GM18858 (cell line): ENCODE measurements at regions not wholly inside any gene's neighbourhood (a gene's known extent, or its start where the extent isn't known, plus 50 kb on each side); places are given as distances from the start of the nearest gene placed in this dataset.
"Not testable (repeated sequence)": the region's sequence is repeated elsewhere in the genome, so short reads cannot be mapped to it uniquely, and the experiment has no call there.

ENCODE experiments used
- ATAC-seq: cut with Tn5 transposase; IDR thresholded peaks from one replicate; pipeline ENCODE4 v1.9.1; 2021; ENCODE audit not compliant: unreplicated experiment

DNA sequence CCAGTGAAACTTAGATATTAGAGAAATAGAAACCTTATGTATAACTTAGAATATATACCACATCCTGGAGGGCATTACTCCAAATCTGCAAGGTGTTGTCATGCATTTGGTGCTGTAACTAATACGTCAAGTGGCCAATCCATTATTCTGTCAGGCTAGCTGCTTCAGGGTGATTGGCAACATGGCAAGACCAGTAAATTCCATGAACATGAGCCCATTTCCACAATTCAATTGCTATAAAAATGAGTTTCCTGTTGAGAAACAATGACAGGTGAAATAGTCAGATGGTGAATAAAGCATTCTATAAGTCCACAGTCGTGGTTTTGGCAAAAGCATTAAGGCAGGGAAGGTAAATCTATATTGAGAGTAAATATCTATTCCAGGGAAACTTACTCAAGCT, 566.0 kb downstream of the ADGRL2 start:
- ATAC-seq = no peak

GRCh38 chr1:82359541-82359940, 558.8 kb downstream of the ADGRL2 start:
- not testable (repeated sequence) for ATAC-seq

DNA sequence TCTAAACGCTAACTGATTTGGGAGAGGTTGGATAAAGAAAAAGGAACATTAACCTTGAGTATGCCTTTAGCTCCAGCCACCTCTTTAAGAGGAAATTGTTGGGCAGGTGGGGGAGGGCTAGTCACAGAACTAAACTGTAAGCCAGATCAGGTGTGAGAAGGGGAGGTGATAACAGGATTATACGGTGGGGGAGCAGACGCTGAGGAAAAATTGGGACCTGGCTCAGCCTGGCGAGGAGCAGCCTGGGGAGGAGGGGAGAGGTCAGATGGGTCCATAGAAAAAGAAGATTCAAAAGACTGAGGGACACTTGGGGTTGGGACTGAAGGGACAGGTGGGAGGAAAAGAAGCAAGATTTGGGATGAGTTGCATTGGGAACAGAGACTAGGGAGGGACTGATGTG, 558.0 kb downstream of the ADGRL2 start:
- not testable (repeated sequence) for ATAC-seq

- not testable (repeated sequence) for ATAC-seq
Observed at GRCh38 chr1:82354546-82354945, 553.8 kb downstream of the ADGRL2 start.

DNA sequence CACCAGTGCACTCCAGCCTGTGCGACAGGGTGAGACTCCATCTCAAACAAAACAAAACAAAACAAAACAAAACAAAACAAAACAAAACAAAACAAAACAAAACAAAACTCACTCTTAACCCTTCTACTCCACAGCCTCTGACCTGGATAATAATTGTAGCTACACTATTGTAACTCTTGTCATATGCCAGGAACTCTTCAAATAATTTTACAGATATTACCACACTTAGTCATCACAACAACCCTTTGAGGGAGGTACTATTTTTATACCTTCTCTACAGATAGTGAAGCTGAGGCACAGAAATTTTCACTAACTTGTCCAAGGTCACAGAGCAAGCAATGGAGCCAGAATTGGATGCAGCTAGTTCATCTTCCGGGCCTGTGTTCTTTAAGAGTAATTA, 547.8 kb downstream of the ADGRL2 start:
- no peak for ATAC-seq

- ATAC-seq = no peak
Observed at GRCh38 chr1:82346141-82346540, 545.4 kb downstream of the ADGRL2 start.

DNA sequence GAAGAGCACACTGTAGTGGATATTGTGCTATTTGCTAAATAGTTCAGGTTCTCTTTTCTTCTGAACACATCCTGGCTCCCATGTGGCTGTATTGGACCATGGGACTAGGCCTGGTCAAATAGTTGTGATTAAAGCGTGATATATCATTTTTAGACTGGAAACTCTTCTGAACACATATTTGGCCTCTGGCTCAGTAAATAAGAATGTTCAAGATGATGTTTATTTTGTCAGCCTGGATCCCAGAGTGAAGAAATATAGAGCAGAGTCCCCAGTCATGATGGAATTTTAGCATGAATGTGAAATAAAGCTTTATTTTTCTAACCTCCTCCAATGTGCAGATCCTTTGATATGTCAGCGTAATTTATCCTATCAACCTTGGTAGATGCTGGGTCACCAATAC, 542.6 kb downstream of the ADGRL2 start:
- no peak for ATAC-seq

GRCh38 chr1:82337635-82338034, 536.9 kb downstream of the ADGRL2 start:
- peak; percentile 65 for ATAC-seq

GRCh38 chr1:82330330-82330729, 529.6 kb downstream of the ADGRL2 start:
- ATAC-seq = no peak

DNA sequence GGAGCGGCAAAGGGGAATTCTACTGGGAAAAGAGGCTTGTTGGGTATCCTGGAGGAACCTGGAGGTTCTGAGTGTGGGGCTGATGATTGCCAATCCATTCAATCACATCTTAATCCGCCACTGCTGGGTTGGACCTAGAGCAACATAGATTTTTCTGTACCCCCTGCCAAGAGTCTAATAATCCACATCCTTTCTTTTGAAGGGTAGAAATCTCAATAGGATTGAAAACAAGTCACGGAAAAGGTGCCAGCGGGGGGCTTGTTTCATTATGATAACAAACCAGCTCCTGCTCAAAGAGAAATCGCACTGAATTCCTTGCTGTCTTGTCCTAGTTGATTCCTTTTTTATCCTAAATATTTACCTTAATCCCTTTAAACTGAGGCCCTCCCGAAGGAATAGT, 528.5 kb downstream of the ADGRL2 start:
- ATAC-seq = no peak

DNA sequence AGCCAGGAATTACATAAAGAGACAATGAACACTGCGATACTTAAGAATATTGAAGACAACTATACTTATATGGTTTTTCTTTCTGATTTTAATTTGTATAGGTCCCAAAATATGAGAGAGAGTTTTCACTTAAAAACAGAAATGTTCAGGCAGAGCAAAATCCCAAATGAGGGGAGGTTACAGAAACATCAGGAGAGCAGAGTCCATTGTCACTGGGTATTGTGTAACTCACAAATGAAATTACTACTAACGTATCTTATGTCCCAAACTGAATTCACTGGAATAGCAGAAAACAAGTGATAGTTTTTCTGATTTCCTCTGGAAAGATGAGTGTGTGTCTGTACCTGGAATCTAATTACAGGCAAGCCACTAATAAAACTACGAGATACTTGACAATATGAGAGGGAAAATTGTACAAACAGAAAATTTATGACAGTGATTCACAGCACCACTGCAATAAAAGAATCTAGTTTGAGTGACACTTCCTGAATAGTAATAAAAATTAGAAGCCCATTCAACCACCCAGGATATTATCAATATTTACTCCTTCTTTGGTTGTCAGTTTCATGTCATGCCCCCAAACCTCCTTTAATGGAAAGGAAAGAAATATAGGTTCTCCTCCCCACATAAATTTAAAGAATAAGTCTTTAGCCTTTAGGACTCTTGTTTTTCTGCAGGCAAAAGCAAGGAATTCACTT, 522.6 kb downstream of the ADGRL2 start:
- ATAC-seq = no peak

DNA sequence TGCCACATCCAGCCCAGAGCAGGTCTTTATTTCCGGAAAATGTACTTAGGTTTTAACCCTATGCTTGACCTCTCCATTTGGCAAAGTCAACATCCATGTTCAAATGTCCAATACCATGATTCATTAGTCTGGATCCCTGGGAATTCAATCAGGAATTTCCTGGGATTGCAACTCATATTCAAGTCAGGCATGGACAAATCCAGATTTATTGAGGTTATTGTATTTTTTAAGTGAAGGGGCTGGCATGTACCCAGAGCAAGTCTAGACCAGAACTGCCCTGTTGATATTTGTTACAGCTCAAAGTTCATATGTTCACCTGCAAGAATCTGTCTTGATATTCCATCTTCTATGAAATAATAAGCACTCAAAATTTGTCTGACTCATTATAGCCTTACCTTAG, 521.1 kb downstream of the ADGRL2 start:
- ATAC-seq = no peak

GRCh38 chr1:82319546-82319945, 518.8 kb downstream of the ADGRL2 start:
- no peak for ATAC-seq

GRCh38 chr1:82318921-82319320, 518.2 kb downstream of the ADGRL2 start:
- no peak for ATAC-seq

DNA sequence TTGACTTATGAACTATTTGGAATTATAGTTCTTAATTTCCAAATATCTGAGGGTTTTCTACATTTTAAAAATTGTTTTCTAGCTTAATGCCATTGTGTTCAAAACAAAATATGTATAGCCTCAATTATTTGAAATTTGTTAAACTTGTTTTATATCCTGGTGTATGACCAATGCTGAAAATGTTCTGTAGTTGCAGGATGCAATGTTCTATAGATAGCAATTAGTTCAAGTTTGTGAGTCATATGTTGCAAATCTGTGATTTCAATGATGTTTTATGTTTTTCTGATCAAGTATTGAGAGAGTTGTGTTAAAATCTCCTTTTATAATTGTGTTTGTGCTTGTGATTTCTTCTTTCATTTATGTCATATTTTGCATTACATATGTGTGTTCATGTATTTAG, 517.5 kb downstream of the ADGRL2 start:
- ATAC-seq = no peak

DNA sequence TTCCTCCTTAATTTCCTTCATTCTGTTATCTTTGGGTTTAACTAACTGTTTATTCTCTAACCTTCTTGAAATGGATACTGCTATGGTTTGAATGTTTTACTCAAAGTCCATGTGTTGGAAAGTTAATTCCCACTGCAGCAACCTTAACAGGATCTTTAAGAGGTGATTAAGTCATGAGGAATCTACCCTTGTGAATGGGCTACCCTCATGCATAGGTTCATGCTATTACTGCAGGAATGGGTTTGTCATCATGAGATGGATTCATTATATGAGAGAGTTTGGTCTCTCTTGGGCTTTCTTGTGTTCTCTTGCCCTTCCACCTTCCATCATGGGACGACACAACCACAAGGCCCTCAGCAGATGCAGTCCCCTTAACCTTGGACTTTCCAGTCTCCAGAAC, 516.9 kb downstream of the ADGRL2 start:
- ATAC-seq = no peak

- no peak for ATAC-seq
Observed at GRCh38 chr1:82299656-82300055, 498.9 kb downstream of the ADGRL2 start.

GRCh38 chr1:82299056-82299455, 498.3 kb downstream of the ADGRL2 start:
- no peak for ATAC-seq

DNA sequence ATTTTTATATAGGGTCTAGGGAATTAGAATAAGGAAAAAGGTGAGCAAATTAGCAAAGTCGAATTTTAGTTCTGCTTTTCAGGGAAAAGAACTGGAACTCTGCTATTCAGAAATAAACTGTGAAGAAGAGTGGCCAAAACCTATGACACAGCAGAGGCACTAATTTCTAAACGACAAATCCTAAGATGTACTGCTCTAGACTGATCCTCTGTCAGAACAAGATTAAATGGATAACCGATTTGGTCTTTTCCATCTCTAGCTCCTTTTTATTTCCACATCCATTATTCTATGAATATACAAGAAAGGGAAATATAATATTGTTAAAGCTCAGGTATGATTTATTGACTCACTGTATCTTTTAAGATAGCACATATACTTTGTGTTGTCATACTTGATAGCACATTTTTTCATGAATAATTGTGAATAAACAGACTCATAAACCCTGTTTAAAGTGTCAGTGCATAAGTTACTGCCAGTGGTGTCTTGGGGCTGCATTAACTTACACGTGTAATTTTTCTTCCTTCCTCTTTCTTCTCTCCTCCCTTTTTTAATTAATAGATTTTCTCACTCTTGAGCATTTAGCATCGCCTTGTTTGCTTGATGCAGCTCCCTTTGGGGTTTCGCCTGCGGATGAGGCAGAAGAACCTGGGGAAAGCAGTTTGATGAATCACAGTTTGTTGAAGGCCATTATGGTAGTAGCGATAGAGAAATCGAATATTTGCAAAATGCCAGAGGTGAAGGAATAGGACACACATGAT, 496.6 kb downstream of the ADGRL2 start:
- no peak for ATAC-seq

DNA sequence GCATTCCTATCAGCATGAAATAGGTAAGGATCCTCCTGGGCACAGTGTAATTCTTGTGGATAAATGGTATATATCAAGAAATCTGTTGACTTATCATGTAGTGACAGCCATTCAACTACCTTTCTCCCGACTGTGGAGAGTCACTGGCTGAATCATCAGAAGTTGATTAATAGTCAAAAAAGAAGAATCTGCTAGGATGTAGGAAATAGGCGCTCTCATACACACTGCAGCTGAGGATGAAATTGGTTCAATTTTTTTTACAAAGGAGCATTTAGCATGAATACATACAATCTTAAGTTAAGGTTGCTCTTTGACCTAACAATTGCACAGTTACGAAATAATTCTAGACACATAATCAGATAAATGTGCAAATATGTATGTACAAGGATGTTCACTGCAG, 486.8 kb downstream of the ADGRL2 start:
- no peak for ATAC-seq

DNA sequence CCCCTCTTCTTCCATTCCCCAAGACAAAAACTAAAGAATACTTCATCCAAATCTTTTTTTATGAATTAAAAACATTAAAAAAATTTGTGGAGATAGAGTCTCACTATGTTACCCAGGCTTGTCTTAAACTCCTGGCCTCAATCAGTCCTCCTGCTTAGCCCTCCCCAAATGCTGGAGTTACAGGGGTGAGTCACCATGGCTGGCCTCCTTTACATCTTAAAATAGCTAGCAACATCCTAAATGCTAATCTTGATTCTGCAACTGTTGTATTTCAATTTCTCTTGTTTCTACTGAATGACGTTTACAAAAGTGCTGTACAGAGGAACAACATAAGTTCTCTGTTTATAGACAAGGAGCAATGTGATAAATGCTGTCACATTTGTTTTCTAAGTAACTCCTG, 483.5 kb downstream of the ADGRL2 start:
- ATAC-seq = no peak

DNA sequence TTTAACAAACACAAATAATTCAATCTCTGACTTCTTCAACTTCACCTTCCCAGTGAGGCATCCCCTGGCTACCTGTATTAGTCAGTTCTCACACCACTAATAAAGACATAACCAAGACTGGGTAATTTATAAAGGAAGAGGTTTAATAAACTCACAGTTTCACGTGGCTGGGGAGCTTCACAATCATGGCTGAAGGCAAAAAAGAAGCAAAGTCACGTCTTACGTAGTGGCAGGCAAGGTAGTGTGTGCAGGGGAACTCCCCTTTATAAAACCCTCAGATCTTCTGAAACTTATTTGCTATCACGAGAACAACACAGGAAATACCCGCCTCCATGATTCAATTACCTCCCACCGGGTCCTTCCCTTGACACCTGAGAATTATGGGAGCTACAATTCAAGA, 478.5 kb downstream of the ADGRL2 start:
- peak; percentile 50 for ATAC-seq

DNA sequence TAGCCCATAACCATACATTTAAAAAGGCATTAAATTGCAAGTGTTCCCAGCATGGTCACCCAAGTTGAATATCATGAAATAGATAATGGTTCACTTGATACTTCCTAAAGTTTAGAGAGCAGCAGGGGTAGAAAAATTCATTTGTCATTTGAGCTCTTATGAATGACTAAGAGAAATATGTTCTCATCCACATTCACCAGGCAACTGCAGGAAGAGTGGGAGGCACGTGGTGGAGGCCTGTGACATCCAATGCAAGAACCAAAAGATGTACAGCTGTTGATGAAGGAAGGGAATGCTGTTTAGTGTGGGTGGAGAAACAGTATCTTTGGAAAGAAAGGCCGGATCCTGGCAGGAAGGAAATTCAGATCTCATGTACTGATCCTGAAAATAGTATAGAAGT, 473.1 kb downstream of the ADGRL2 start:
- ATAC-seq = no peak
